OCI-LY1 (cell line): ENCODE measurements at regions not wholly inside any gene's neighbourhood (a gene's known extent, or its start where the extent isn't known, plus 50 kb on each side); places are given as distances from the start of the nearest gene placed in this dataset.

ENCODE experiments used
- H2AFZ ChIP-seq: fragments of 200-600 bp; sonication (generic), shearing (Covaris generic); 2 replicates; pipeline ENCODE4 v1.6.0; 2014; ENCODE audit warnings: antibody characterized with exemption, mild to moderate bottlenecking, low read length
- H3F3A ChIP-seq: fragments of 200-600 bp; sonication (generic), shearing (Covaris generic); 2 replicates; pipeline ENCODE4 v1.6.0; 2014; ENCODE audit warnings: mild to moderate bottlenecking, antibody characterized with exemption, low read length, moderate library complexity; ENCODE audit not compliant: insufficient read depth
- H3K27ac ChIP-seq: fragments of 200-600 bp; sonication (generic); 2 replicates; pipeline ENCODE4 v1.5.1; 2014; ENCODE audit warnings: low read length, mixed run types, mild to moderate bottlenecking, low read depth; ENCODE audit not compliant: poor library complexity, severe bottlenecking
- H3K27me3 ChIP-seq: fragments of 200-600 bp; sonication (generic); 2 replicates; pipeline ENCODE4 v1.6.0; 2014; ENCODE audit warnings: antibody characterized with exemption, mild to moderate bottlenecking, low read length, moderate library complexity; ENCODE audit not compliant: insufficient read depth
- H3K36me3 ChIP-seq: fragments of 200-600 bp; sonication (generic); 2 replicates; pipeline ENCODE4 v1.6.1; 2014; ENCODE audit warnings: mild to moderate bottlenecking, antibody characterized with exemption, low read length, moderate library complexity, mixed read lengths; ENCODE audit not compliant: insufficient read depth
- H3K4me1 ChIP-seq: fragments of 200-600 bp; sonication (generic); 2 replicates; pipeline ENCODE4 v1.5.1; 2014; ENCODE audit warnings: mild to moderate bottlenecking, low read length, moderate library complexity; ENCODE audit not compliant: insufficient read depth, severe bottlenecking
- H3K4me2 ChIP-seq: fragments of 200-600 bp; sonication (generic), shearing (Covaris generic); 2 replicates; pipeline ENCODE4 v1.6.1; 2014; ENCODE audit warnings: low read length
- H3K4me3 ChIP-seq: fragments of 200-600 bp; sonication (generic); 2 replicates; pipeline ENCODE4 v1.5.1; 2014; ENCODE audit warnings: low read length, low read depth, mild to moderate bottlenecking, mixed read lengths; ENCODE audit not compliant: poor library complexity, severe bottlenecking
- H3K79me2 ChIP-seq: fragments of 200-600 bp; shearing (Covaris generic); 2 replicates; pipeline ENCODE4 v1.6.1; 2016; ENCODE audit warnings: mixed run types, low read length, mixed read lengths; ENCODE audit not compliant: insufficient read depth
- H3K9ac ChIP-seq: fragments of 200-600 bp; sonication (generic), shearing (Covaris generic); 2 replicates; pipeline ENCODE4 v1.6.1; 2014; ENCODE audit warnings: mild to moderate bottlenecking, low read length, mixed read lengths
- H3K9me2 ChIP-seq: fragments of 200-600 bp; sonication (generic), shearing (Covaris generic); 2 replicates; pipeline ENCODE4 v1.6.1; 2014; ENCODE audit warnings: low read depth, mild to moderate bottlenecking, low read length, mixed read lengths
- H3K9me3 ChIP-seq: fragments of 200-600 bp; shearing (Covaris generic); 2 replicates; pipeline ENCODE4 v1.6.1; 2014; ENCODE audit warnings: low read length, mixed read lengths
- H4K20me1 ChIP-seq: fragments of 200-600 bp; sonication (generic), shearing (Covaris generic); 2 replicates; pipeline ENCODE4 v1.6.0; 2016; ENCODE audit warnings: mild to moderate bottlenecking, low read length; ENCODE audit not compliant: insufficient read depth
- CTCF ChIP-seq: fragments of 200-600 bp; sonication (generic), shearing (Covaris generic); IDR thresholded peaks from 2 replicates; pipeline ENCODE4 v1.5.1; 2017; ENCODE audit warnings: mild to moderate bottlenecking, antibody characterized with exemption, low read length, moderate library complexity, mixed read lengths
- EZH2 ChIP-seq: fragments of 200-600 bp; sonication (generic), shearing (Covaris generic); IDR thresholded peaks from 2 replicates; pipeline ENCODE4 v1.8.0; 2017; ENCODE audit warnings: borderline replicate concordance, mixed run types, mild to moderate bottlenecking, antibody characterized with exemption, low read length, moderate library complexity, mixed read lengths

GRCh38 chr2:14363137-14363536 lies 269.4 kb upstream of the LRATD1 start:
- Histone ChIP-seq H3K4me2 (no peak overlapping the region), H3F3A (no peaks in the 10 kb centered on the region), H3K79me2 (no peaks in the 10 kb centered on the region), H3K27ac (no peak overlapping the region), H2AFZ (no peak overlapping the region), H3K27me3 (no peaks in the 10 kb centered on the region), H4K20me1 (no peaks in the 10 kb centered on the region), H3K9me3 (no peaks in the 10 kb centered on the region), H3K36me3 (no peaks in the 10 kb centered on the region), H3K4me3 (no peak overlapping the region), H3K4me1 (no peaks in the 10 kb centered on the region), H3K9ac (no peak overlapping the region), H3K9me2 (no peaks in the 10 kb centered on the region)
- TF ChIP-seq CTCF (no peak), EZH2 (no peak)

GRCh38 chr2:14363976-14364375 lies 268.5 kb upstream of the LRATD1 start:
- Histone ChIP-seq H4K20me1 (no peaks in the 10 kb centered on the region), H3K79me2 (no peaks in the 10 kb centered on the region)

GRCh38 chr2:14364471-14364870 lies 268.0 kb upstream of the LRATD1 start:
- Histone ChIP-seq H3K9me3 (no peaks in the 10 kb centered on the region), H3K79me2 (no peaks in the 10 kb centered on the region), H3K27ac (no peak overlapping the region), H3K4me2 (no peak overlapping the region), H3K36me3 (no peaks in the 10 kb centered on the region), H3K9ac (no peak overlapping the region), H3K4me1 (no peaks in the 10 kb centered on the region), H3K9me2 (no peaks in the 10 kb centered on the region), H3K27me3 (no peaks in the 10 kb centered on the region), H4K20me1 (no peaks in the 10 kb centered on the region), H3K4me3 (no peak overlapping the region), H3F3A (no peaks in the 10 kb centered on the region), H2AFZ (no peak overlapping the region)
- TF ChIP-seq EZH2, result no peak
- no peak for TF ChIP-seq CTCF

More at GRCh38 chr2:14363976-14364375, 268.5 kb upstream of the LRATD1 start:
- H2AFZ ChIP-seq, result no peak overlapping the region
- H3K4me2 ChIP-seq, result no peak overlapping the region
- H3K4me1 ChIP-seq, result no peaks in the 10 kb centered on the region
- H3K9ac ChIP-seq, result no peak overlapping the region
- H3K36me3 ChIP-seq, result no peaks in the 10 kb centered on the region
- no peak overlapping the region for H3K4me3 ChIP-seq
- no peak overlapping the region for H3K27ac ChIP-seq
- no peak for TF ChIP-seq CTCF
- no peak for TF ChIP-seq EZH2
- no peaks in the 10 kb centered on the region for H3K9me2 ChIP-seq
- no peaks in the 10 kb centered on the region for H3F3A ChIP-seq
- H3K9me3 ChIP-seq, result no peaks in the 10 kb centered on the region
- no peaks in the 10 kb centered on the region for H3K27me3 ChIP-seq
